HepG2 (cell line): ENCODE measurements at regions not wholly inside any gene's neighbourhood (a gene's known extent, or its start where the extent isn't known, plus 50 kb on each side); places are given as distances from the start of the nearest gene placed in this dataset.

Source experiments
- ARNTL ChIP-seq: sonication (generic); formaldehyde crosslinking; IDR thresholded peaks from 2 replicates; pipeline ENCODE4 v1.4.0; 2020; ENCODE audit warnings: mild to moderate bottlenecking, missing genetic modification reagents
- FOXO1 ChIP-seq: sonication (generic); formaldehyde crosslinking; IDR thresholded peaks from 2 replicates; pipeline ENCODE4 v1.4.0; 2020; ENCODE audit warnings: missing genetic modification reagents
- HHEX ChIP-seq: IDR thresholded peaks from 2 replicates; pipeline ENCODE4 v1.6.1; 2016; ENCODE audit warnings: control low read depth
- HNF4G ChIP-seq, 2 experiments: sonication (generic) in 1 of 2; formaldehyde crosslinking in 1 of 2; IDR thresholded peaks; 2 replicates each; pipeline versions ENCODE4 v1.4.0 to v1.6.1; 2011 to 2020; ENCODE audit warnings: borderline replicate concordance in 2 of 2, low read depth in 2 of 2, mild to moderate bottlenecking in 2 of 2, low read length in 1 of 2, missing genetic modification reagents in 1 of 2, moderate library complexity in 1 of 2
- IRX3 ChIP-seq: sonication (generic); formaldehyde crosslinking; IDR thresholded peaks from 2 replicates; pipeline ENCODE4 v1.8.1; 2023; ENCODE audit warnings: mild to moderate bottlenecking, low read depth, missing genetic modification reagents, borderline replicate concordance
- JDP2 ChIP-seq: sonication (generic); formaldehyde crosslinking; IDR thresholded peaks from 2 replicates; pipeline ENCODE4 v1.8.1; 2022; ENCODE audit warnings: missing genetic modification reagents, borderline replicate concordance
- NCOR1 ChIP-seq: fragments of 200-600 bp; sonication (generic); IDR thresholded peaks from 2 replicates; pipeline ENCODE4 v1.7.0; 2017; ENCODE audit warnings: antibody characterized with exemption, low read length, borderline replicate concordance
- PITX1 ChIP-seq: sonication (generic); formaldehyde crosslinking; IDR thresholded peaks from 2 replicates; pipeline ENCODE4 v1.5.1; 2020; ENCODE audit warnings: mild to moderate bottlenecking, missing genetic modification reagents
- RXRB ChIP-seq: IDR thresholded peaks from 2 replicates; pipeline ENCODE4 v1.6.1; 2016; ENCODE audit warnings: borderline replicate concordance, missing genetic modification reagents, missing compliant biosample characterization
- SMAD1 ChIP-seq: sonication (generic); formaldehyde crosslinking; IDR thresholded peaks from 2 replicates; pipeline ENCODE4 v1.4.0; 2020; ENCODE audit warnings: missing genetic modification reagents, low read depth, mild to moderate bottlenecking, borderline replicate concordance
- ZMYM3 ChIP-seq: sonication (generic); formaldehyde crosslinking; IDR thresholded peaks from 2 replicates; pipeline ENCODE4 v1.5.1; 2020; ENCODE audit warnings: mild to moderate bottlenecking, missing genetic modification reagents
- TF ChIP-seq, protein P1 (sequence below): sonication (generic); formaldehyde crosslinking; conservative IDR thresholded peaks from 2 replicates; pipeline ENCODE4 v1.4.0; 2020; ENCODE audit warnings: missing genetic modification reagents
- TF ChIP-seq, protein P2 (sequence below): sonication (generic); formaldehyde crosslinking; IDR thresholded peaks from 2 replicates; pipeline ENCODE4 v1.5.0; 2020; ENCODE audit warnings: mild to moderate bottlenecking, missing genetic modification reagents, borderline replicate concordance

GRCh38 chr17:72502371-72503341, 381.8 kb downstream of the SOX9 start (continued):
- TF ChIP-seq, protein P1, sequence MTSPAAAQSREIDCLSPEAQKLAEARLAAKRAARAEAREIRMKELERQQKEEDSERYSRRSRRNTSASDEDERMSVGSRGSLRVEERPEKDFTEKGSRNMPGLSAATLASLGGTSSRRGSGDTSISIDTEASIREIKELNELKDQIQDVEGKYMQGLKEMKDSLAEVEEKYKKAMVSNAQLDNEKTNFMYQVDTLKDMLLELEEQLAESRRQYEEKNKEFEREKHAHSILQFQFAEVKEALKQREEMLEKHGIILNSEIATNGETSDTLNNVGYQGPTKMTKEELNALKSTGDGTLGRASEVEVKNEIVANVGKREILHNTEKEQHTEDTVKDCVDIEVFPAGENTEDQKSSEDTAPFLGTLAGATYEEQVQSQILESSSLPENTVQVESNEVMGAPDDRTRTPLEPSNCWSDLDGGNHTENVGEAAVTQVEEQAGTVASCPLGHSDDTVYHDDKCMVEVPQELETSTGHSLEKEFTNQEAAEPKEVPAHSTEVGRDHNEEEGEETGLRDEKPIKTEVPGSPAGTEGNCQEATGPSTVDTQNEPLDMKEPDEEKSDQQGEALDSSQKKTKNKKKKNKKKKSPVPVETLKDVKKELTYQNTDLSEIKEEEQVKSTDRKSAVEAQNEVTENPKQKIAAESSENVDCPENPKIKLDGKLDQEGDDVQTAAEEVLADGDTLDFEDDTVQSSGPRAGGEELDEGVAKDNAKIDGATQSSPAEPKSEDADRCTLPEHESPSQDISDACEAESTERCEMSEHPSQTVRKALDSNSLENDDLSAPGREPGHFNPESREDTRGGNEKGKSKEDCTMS (CRISPR knock-in tag) = 0 out of 2 replicates have a peak, but pooled peaks have one; percentile 16
- peak; percentile 71; the same call in 1 of the 2 replicates for TF ChIP-seq ZMYM3 (CRISPR knock-in tag)
- peak; percentile 25; the same call in 1 of the 2 replicates for TF ChIP-seq RXRB
- peak; percentile 89 for TF ChIP-seq PITX1 (CRISPR knock-in tag)
- TF ChIP-seq FOXO1 (CRISPR knock-in tag) = peak; percentile 48
- TF ChIP-seq ARNTL (CRISPR knock-in tag) = 0 out of 2 replicates have a peak, but pooled peaks have one; percentile 29
- TF ChIP-seq SMAD1 (CRISPR knock-in tag) = 0 out of 2 replicates have a peak, but pooled peaks have one; percentile 52
- 0 out of 2 replicates have a peak, but pooled peaks have one; percentile 33 for TF ChIP-seq HHEX (CRISPR knock-in tag)
- TF ChIP-seq JDP2 (CRISPR knock-in tag) = no peak
- peak; percentile 89 for TF ChIP-seq HNF4G (IDR thresholded peaks at IDR 0.05; ENCODE audit: borderline replicate concordance, low read depth, low read length)
- peak; percentile 19; the same call in 1 of the 2 replicates for TF ChIP-seq HNF4G (CRISPR knock-in tag; IDR thresholded peaks at IDR 0.05; ENCODE audit: borderline replicate concordance, low read depth)
- TF ChIP-seq, protein P2, sequence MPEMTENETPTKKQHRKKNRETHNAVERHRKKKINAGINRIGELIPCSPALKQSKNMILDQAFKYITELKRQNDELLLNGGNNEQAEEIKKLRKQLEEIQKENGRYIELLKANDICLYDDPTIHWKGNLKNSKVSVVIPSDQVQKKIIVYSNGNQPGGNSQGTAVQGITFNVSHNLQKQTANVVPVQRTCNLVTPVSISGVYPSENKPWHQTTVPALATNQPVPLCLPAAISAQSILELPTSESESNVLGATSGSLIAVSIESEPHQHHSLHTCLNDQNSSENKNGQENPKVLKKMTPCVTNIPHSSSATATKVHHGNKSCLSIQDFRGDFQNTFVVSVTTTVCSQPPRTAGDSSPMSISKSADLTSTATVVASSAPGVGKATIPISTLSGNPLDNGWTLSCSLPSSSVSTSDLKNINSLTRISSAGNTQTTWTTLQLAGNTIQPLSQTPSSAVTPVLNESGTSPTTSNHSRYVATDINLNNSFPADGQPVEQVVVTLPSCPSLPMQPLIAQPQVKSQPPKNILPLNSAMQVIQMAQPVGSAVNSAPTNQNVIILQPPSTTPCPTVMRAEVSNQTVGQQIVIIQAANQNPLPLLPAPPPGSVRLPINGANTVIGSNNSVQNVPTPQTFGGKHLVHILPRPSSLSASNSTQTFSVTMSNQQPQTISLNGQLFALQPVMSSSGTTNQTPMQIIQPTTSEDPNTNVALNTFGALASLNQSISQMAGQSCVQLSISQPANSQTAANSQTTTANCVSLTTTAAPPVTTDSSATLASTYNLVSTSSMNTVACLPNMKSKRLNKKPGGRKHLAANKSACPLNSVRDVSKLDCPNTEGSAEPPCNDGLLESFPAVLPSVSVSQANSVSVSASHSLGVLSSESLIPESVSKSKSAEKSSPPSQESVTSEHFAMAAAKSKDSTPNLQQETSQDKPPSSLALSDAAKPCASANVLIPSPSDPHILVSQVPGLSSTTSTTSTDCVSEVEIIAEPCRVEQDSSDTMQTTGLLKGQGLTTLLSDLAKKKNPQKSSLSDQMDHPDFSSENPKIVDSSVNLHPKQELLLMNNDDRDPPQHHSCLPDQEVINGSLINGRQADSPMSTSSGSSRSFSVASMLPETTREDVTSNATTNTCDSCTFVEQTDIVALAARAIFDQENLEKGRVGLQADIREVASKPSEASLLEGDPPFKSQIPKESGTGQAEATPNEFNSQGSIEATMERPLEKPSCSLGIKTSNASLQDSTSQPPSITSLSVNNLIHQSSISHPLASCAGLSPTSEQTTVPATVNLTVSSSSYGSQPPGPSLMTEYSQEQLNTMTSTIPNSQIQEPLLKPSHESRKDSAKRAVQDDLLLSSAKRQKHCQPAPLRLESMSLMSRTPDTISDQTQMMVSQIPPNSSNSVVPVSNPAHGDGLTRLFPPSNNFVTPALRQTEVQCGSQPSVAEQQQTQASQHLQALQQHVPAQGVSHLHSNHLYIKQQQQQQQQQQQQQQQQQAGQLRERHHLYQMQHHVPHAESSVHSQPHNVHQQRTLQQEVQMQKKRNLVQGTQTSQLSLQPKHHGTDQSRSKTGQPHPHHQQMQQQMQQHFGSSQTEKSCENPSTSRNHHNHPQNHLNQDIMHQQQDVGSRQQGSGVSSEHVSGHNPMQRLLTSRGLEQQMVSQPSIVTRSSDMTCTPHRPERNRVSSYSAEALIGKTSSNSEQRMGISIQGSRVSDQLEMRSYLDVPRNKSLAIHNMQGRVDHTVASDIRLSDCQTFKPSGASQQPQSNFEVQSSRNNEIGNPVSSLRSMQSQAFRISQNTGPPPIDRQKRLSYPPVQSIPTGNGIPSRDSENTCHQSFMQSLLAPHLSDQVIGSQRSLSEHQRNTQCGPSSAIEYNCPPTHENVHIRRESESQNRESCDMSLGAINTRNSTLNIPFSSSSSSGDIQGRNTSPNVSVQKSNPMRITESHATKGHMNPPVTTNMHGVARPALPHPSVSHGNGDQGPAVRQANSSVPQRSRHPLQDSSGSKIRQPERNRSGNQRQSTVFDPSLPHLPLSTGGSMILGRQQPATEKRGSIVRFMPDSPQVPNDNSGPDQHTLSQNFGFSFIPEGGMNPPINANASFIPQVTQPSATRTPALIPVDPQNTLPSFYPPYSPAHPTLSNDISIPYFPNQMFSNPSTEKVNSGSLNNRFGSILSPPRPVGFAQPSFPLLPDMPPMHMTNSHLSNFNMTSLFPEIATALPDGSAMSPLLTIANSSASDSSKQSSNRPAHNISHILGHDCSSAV (CRISPR knock-in tag) = no peak
- TF ChIP-seq IRX3 (CRISPR knock-in tag) = peak; percentile 26; the same call in 1 of the 2 replicates
- TF ChIP-seq NCOR1 = peak; percentile 84
